Transverse colon (tissue), 4 donors: ENCODE measurements at regions not wholly inside any gene's neighbourhood (a gene's known extent, or its start where the extent isn't known, plus 50 kb on each side); places are given as distances from the start of the nearest gene placed in this dataset.

Experiments used
- CTCF ChIP-seq, 5 experiments: fragments of 200-600 bp in 3 of 5; fragments of 450-650 bp in 2 of 5; sonication (generic) in 3 of 5; IDR thresholded peaks; 1 replicate in 2 of 5; 2 replicates in 3 of 5; pipeline ENCODE4 v1.5.1; 2016 to 2017; ENCODE audit warnings: antibody characterized with exemption in 5 of 5, inconsistent platforms in 3 of 5, mild to moderate bottlenecking in 2 of 5, moderate library complexity in 1 of 5
- EP300 ChIP-seq: sonication (generic); formaldehyde crosslinking; IDR thresholded peaks from one replicate; pipeline ENCODE4 v1.6.1; 2017; ENCODE audit warnings: antibody characterized with exemption, low read depth
- POLR2A ChIP-seq: fragments of 450-650 bp; IDR thresholded peaks from one replicate; pipeline ENCODE4 v1.6.1; 2016; ENCODE audit warnings: antibody characterized with exemption, mild to moderate bottlenecking, moderate library complexity
- POLR2AphosphoS5 ChIP-seq, 3 donors: sonication (generic); formaldehyde crosslinking; IDR thresholded peaks; one replicate each; pipeline ENCODE4 v1.6.1; 2016; ENCODE audit warnings: antibody characterized with exemption in 3 of 3

- TF ChIP-seq POLR2A: no peak
- no peak for TF ChIP-seq CTCF (IDR thresholded peaks at IDR 0.05)
- TF ChIP-seq POLR2AphosphoS5 (IDR thresholded peaks at IDR 0.05): no peak
- TF ChIP-seq EP300: no peak
Measured at GRCh38 chr13:105370011-105370650, 1165.3 kb downstream of the EFNB2 start.
